HG03520 (cell line): ENCODE measurements at regions not wholly inside any gene's neighbourhood (a gene's known extent, or its start where the extent isn't known, plus 50 kb on each side); places are given as distances from the start of the nearest gene placed in this dataset.

Experiments
- ATAC-seq: cut with Tn5 transposase; IDR thresholded peaks from one replicate; pipeline ENCODE4 v1.9.1; 2021; ENCODE audit warnings: mild to moderate bottlenecking, moderate library complexity; ENCODE audit not compliant: unreplicated experiment

- no peak for ATAC-seq
These were observed 365.0 kb downstream of the SEMA3D start for GRCh38 chr7:84821671-84822534.

DNA sequence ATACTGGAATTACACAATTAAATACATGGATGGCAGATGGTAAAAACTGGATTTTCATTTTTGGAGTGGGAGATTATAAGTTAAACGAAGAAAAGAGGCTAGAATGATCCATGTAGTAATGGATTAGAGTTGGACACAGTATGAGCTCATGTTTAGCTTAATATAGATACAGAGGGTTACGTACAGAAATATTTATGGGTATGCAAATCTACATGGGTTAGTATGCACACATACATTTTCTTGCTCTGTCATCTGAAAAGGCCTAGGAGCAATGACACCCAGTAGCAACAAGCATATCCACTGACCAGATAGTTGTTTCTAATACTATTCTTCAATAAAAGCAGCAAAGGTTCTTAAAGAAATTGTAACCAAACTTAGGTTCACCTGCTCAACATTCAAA, 366.4 kb downstream of the SEMA3D start:
- ATAC-seq: no peak

DNA sequence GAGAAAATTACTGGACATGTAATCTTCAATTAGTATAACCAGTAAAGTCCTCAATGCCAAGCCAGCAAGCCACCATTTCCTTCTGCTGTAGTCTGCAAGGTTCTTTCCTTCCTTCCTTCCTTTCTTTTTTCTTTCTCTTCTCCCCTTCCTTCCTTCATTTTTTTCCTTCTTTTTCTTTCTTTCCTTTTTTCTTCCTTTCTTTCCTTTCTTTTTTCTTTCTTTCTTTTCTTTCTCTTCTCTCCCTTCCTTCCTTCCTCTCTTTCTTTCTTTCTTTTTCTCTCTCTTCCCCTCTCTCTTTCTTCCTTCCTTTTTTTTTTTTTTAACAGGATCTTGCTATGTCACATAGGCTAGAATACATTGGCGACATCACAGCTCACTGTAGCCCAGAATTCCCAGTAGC, 369.8 kb downstream of the SEMA3D start:
- ATAC-seq: no peak

GRCh38 chr7:84813376-84813775, 373.5 kb downstream of the SEMA3D start:
- ATAC-seq: no peak

GRCh38 chr7:84812021-84812420, 374.8 kb downstream of the SEMA3D start:
- no peak for ATAC-seq

- ATAC-seq: no peak
These were observed 375.5 kb downstream of the SEMA3D start for GRCh38 chr7:84811362-84811761.

GRCh38 chr7:84809877-84810276, 377.0 kb downstream of the SEMA3D start:
- no peak for ATAC-seq

DNA sequence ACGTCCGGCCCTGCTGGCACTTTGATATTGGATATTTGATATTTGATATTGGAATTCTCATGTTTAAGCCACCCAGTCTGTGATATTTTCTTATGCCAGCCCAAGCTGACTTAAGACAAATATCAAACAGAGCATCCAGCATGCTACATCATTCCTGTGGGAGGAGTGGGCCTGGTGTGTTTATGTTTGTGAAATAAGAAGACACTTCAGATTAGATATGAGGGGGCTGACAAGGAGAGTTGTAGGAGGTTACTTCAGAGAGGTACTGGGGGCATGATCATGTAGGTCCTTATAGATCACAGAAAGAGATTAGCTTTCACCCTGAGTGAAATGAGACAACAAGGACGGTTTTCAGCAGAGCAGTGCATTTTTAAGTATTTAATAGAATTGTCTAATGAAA, 382.9 kb downstream of the SEMA3D start:
- ATAC-seq: no peak

- no peak for ATAC-seq
These were observed 385.5 kb downstream of the SEMA3D start for GRCh38 chr7:84801396-84801795.

GRCh38 chr7:84800846-84801245, 386.0 kb downstream of the SEMA3D start:
- ATAC-seq: no peak

GRCh38 chr7:84799106-84799505, 387.8 kb downstream of the SEMA3D start:
- ATAC-seq: no peak

DNA sequence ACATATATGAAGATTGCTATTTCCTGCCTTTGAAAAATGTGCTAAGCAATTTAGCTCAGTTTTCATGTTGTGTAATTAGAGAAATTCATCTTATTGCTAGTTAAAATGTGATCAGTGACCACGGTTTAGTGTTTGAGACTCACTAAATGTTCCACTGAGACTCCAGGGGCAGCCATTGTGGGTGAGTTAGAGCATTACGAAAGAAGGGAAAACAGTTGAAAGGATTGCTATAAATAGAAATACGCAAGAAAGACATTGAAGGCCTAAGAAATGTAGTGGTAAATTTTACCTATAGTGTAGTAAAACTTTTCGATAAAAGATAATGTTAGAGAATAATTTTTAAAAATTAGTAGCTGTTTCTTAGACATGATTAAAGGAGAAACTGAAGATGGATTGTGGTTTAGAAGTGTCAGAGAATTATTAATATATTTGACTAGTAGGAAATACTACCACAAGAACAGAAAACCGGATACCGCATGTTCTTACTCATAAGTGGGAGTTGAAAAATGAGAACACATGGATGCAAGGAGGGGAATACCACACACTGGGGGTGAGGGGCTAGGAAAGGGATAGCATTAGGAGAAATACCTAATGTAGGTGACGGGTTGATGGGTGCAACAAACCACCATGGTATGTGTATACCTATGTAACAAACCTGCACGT, 394.5 kb downstream of the SEMA3D start:
- no peak for ATAC-seq

DNA sequence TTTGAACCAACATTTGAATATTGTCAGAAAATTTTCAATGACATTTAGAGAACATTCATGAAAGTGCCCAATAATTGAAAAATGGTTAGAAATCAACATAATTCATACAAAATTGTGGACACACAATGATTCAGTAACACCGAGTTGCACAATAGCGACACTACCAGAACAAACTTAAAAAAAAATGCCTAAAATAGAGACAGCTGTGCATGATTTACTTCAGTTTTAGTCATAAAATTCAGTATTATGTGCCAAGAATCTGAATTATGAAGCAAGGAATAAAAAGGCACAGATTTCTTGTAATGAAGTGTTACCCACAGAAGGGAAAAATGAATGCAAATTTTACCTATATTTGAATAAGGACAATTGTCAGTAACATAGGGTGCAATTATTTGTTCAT, 396.0 kb downstream of the SEMA3D start:
- ATAC-seq: no peak

- no peak for ATAC-seq
These were observed 400.8 kb downstream of the SEMA3D start for GRCh38 chr7:84786073-84786472.

- ATAC-seq: no peak
These were observed 402.4 kb downstream of the SEMA3D start for GRCh38 chr7:84784450-84784849.

DNA sequence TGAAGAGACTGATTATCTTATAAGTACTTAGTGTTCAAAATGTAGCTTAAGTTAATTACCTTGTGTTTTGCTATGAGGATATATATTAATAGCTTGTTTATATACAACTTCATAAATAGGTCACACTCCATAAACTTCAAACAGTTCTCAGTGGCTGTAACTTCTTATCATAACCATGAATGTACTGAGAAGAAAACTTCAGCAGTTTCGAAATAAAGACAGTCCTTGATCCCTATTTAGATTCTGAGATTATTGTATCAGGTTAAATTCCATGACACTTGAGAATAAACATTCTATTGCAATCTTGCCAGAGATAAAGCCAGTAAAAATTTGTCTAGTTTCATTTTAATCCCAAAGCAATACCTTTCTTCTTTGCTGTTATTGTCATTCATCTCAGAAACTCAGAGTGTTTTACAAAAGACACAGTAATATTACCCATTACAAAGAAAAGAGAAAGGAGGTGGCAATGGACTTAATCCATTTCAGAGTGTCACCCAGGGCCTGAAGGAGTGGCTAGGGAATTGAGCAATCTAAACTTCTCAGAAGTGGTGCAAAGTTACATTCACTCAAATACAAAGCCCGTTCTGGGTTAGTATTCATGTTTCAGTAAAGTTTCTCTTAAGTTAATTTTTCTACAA, 403.6 kb downstream of the SEMA3D start:
- no peak for ATAC-seq

- ATAC-seq: no peak
These were observed 405.0 kb downstream of the SEMA3D start for GRCh38 chr7:84781838-84782237.

DNA sequence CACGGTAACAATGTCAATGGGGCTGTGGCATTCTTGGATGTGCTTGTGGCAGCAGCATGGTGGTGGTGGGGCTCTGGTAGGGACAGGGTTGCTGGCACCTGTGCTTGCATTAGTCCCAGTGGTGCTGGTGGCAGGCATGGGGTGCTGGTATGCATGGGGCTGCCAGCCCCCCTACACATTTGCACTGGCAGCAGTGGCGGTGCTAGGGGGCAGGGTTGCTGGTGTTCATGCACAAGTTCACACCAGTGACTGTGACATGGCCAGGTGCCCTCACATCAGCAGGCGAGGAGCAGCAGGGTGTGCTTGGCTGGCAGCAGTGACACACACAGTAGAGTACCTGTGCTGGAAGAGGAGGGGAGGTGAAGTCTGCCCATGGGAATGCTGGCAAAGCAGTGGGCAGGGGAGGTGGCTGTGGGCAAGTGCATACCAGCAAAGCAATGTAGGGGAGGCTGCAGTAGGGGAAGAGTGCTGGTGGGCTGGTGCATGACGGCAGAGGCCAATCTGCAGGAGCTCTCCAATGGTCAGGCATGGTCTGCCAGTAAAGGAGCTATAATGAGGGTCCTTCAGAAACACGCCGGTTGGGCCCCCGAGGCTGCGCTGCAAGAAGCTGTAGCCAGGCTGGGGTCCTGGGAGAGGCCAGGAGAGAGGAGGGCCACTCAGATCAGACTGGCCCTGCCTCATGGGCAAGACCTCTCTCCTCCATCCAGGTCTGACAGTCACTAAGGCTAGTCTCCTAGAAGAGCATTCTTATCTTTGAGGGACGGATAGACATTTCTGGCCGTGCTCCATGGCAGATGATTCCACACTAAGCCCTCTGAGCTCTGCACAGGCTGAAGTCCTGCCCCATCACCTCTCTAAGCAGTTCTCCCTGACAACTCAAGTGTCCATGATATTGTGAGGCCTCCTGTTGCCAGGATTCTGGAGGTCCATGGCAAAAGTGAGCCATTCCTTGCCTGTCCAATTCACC, 406.4 kb downstream of the SEMA3D start:
- no peak for ATAC-seq

- ATAC-seq: no peak
These were observed 429.1 kb downstream of the SEMA3D start for GRCh38 chr7:84757761-84758160.

DNA sequence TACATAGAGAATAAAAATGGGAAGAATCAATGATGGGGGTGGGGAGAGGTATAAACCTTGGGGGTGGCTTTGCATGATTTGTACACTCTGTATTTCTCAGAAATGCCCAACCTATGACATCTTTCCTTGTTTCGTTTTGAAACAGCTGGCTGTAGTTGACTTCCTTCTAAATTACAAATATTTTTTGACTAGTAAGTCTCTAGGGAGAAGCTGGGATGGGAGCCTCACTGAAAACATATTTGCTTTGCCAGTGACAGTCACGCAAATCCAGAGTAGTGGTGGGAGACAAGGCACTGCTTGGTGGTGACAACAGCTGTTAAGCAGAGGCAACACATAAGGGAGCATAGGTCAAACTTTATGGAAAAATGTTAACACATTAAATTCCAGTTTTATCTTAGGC, 440.5 kb downstream of the SEMA3D start:
- no peak for ATAC-seq

GRCh38 chr7:84744385-84744784, 442.5 kb downstream of the SEMA3D start:
- ATAC-seq: no peak
